Astrocyte of the spinal cord (primary cell): ENCODE measurements at regions not wholly inside any gene's neighbourhood (a gene's known extent, or its start where the extent isn't known, plus 50 kb on each side); places are given as distances from the start of the nearest gene placed in this dataset.

Source experiments
- DNase-seq: peaks from one replicate; pipeline ENCODE4 v3.0.0; 2011; ENCODE audit warnings: low read depth, low spot score
- H3K4me3 ChIP-seq: 2 replicates; pipeline ENCODE4 v1.5.1; 2011; ENCODE audit warnings: low read depth, mild to moderate bottlenecking, low read length, moderate library complexity
- CTCF ChIP-seq: IDR thresholded peaks from 2 replicates; pipeline ENCODE4 v1.5.1; 2012; ENCODE audit warnings: low read depth, mild to moderate bottlenecking, low read length, inconsistent platforms
- in situ Hi-C: cut with HindIII; loops from 2 replicates; pipeline ENCODE4 v1.10.0; 2017; ENCODE audit warnings: low sequenced_read_pairs

GRCh38 chr12:92324849-92325500 is 179.3 kb upstream of the BTG1 start:
- no peak overlapping the region for H3K4me3 ChIP-seq
- no peak for TF ChIP-seq CTCF
- in situ Hi-C loops: no loop called here
- DNase-seq: no peak

- no peak for TF ChIP-seq CTCF
- no peak for DNase-seq
- in situ Hi-C loops: no loop called here
- no peak overlapping the region for H3K4me3 ChIP-seq
These were observed 166.9 kb upstream of the BTG1 start for GRCh38 chr12:92312463-92312964.

GRCh38 chr12:92304371-92305055 is 158.9 kb upstream of the BTG1 start:
- no peak overlapping the region for H3K4me3 ChIP-seq
- in situ Hi-C loops: no loop called here
- no peak for TF ChIP-seq CTCF
- peak; percentile 17 for DNase-seq

GRCh38 chr12:92302041-92302829 is 156.6 kb upstream of the BTG1 start:
- no peak for DNase-seq
- in situ Hi-C loops: no loop called here
- TF ChIP-seq CTCF: no peak
- no peak overlapping the region for H3K4me3 ChIP-seq

GRCh38 chr12:92301356-92301755 is 155.7 kb upstream of the BTG1 start:
- DNase-seq: no peak
- in situ Hi-C loops: no loop called here
- no peak overlapping the region for H3K4me3 ChIP-seq
- no peak for TF ChIP-seq CTCF

- TF ChIP-seq CTCF: no peak
- no peak overlapping the region for H3K4me3 ChIP-seq
- in situ Hi-C loops: no loop called here
- no peak for DNase-seq
These were observed 155.1 kb upstream of the BTG1 start for GRCh38 chr12:92300777-92301176.
